Thyroid gland (tissue), 4 donors: ENCODE measurements at regions not wholly inside any gene's neighbourhood (a gene's known extent, or its start where the extent isn't known, plus 50 kb on each side); places are given as distances from the start of the nearest gene placed in this dataset.

ENCODE experiments used
- DNase-seq, 2 donors: peaks; one replicate each; pipeline ENCODE4 v3.0.0-alpha.2; 2019
- H3K27ac ChIP-seq, 3 donors: fragments of 200-600 bp; sonication (generic); 1 replicate in 2 of 3; 2 replicates in 1 of 3; pipeline ENCODE4 v1.5.1; 2016 to 2019; ENCODE audit warnings: mild to moderate bottlenecking in 1 of 3, moderate library complexity in 1 of 3
- H3K27me3 ChIP-seq: fragments of 200-600 bp; sonication (generic); one replicate; pipeline ENCODE4 v1.5.1; 2019
- H3K36me3 ChIP-seq, 2 donors: fragments of 200-600 bp; sonication (generic); one replicate each; pipeline ENCODE4 v1.5.1; 2016 to 2019
- H3K4me1 ChIP-seq, 2 donors: fragments of 200-600 bp; sonication (generic); one replicate each; pipeline ENCODE4 v1.5.1; 2017 to 2019
- H3K4me3 ChIP-seq, 3 donors: fragments of 200-600 bp; sonication (generic); replicated peaks in 1 of 3; 1 replicate in 2 of 3; 2 replicates in 1 of 3; pipeline ENCODE4 v1.5.1; 2016; ENCODE audit warnings: mild to moderate bottlenecking in 1 of 3
- H3K9me3 ChIP-seq: fragments of 200-600 bp; sonication (generic); one replicate; pipeline ENCODE4 v1.5.1; 2017
- POLR2A ChIP-seq, 2 donors: fragments of 450-650 bp; IDR thresholded peaks; one replicate each; pipeline ENCODE4 v1.6.1; 2017; ENCODE audit warnings: antibody characterized with exemption in 2 of 2, mild to moderate bottlenecking in 2 of 2, moderate library complexity in 1 of 2
- WGBS, 2 donors: methylation state at CpG; one replicate each; pipeline ENCODE4 v1.1.5; 2017; 5-methylcytosine and 5-hydroxymethylcytosine counted together
- intact Hi-C: fragments of 100-400 bp; cut with DNase I; formaldehyde crosslinking; loops from one replicate; pipeline ENCODE4 v1.15.1; 2023
- TF ChIP-seq, protein P1 (sequence below), 6 experiments: fragments of 200-600 bp in 3 of 6; fragments of 450-650 bp in 3 of 6; sonication (generic) in 3 of 6; IDR thresholded peaks; one replicate each; pipeline ENCODE4 v1.5.1; 2016 to 2019; ENCODE audit warnings: antibody characterized with exemption in 6 of 6, mild to moderate bottlenecking in 2 of 6, inconsistent platforms in 1 of 6, moderate library complexity in 1 of 6

DNA sequence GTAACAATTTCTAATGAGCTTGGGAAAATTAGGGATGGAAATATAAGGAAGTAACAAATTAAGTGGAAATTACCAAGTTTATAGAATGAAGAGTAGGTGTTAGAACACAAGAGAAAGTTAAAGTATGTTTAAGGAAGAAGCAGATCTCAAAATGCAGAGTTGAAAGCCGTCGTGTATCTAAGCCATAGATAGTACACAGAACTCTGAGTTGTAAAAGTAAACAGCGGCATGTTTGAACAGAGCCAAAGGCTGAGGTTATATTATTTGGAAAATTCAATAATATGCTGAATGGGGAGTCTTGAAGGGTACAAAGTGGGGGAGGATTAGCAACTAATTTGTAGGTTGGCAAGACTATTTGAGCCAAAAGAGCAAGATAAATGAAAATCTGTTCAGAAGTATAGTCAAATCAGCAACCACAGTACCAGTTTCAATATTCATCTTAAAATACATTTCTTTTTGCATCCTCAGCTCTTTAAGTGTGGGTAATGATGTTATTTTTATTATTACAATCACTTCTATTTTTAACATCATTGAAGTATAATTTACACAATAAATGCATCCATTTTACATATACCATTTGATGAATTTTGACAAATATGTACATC, 594.8 kb upstream of the ANO3 start:
- H3K36me3 ChIP-seq: no peaks in the 10 kb centered on the region
- H3K27ac ChIP-seq: no peak overlapping the region
- H3K27me3 ChIP-seq: no peaks in the 10 kb centered on the region
- H3K4me1 ChIP-seq: no peaks in the 10 kb centered on the region
- WGBS, 2 donors: 81 to 84% methylated on average over 3 of the region's 3 CpGs
- intact Hi-C loops: no loop called here
- H3K9me3 ChIP-seq: no peaks in the 10 kb centered on the region
- TF ChIP-seq POLR2A (IDR thresholded peaks at IDR 0.05): no peak
- TF ChIP-seq, protein P1, sequence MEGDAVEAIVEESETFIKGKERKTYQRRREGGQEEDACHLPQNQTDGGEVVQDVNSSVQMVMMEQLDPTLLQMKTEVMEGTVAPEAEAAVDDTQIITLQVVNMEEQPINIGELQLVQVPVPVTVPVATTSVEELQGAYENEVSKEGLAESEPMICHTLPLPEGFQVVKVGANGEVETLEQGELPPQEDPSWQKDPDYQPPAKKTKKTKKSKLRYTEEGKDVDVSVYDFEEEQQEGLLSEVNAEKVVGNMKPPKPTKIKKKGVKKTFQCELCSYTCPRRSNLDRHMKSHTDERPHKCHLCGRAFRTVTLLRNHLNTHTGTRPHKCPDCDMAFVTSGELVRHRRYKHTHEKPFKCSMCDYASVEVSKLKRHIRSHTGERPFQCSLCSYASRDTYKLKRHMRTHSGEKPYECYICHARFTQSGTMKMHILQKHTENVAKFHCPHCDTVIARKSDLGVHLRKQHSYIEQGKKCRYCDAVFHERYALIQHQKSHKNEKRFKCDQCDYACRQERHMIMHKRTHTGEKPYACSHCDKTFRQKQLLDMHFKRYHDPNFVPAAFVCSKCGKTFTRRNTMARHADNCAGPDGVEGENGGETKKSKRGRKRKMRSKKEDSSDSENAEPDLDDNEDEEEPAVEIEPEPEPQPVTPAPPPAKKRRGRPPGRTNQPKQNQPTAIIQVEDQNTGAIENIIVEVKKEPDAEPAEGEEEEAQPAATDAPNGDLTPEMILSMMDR (IDR thresholded peaks at IDR 0.05): no peak
- no peak overlapping the region for H3K4me3 ChIP-seq
- no peak for DNase-seq

DNA sequence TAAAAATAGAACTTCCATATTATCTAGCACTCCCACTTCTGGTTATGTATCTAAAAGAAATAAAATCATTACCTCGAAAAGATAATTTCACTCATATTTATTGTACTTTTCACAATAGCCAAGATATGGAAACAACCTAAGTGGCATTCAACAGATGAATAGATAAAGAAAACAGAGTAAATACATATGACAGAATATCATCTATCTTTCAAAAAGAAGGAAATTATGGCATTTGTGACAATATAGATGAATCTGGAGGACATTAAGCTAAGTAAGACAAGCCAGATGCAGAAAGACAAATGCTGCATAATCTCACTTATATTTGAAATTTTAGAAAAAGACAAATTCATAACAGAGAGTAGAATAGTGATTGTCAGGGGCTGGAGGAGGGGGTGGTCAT, 590.0 kb upstream of the ANO3 start:
- TF ChIP-seq POLR2A (IDR thresholded peaks at IDR 0.05): no peak
- TF ChIP-seq, protein P1 (IDR thresholded peaks at IDR 0.05): no peak
- intact Hi-C loops: no loop called here
- no peaks in the 10 kb centered on the region for H3K27me3 ChIP-seq
- H3K4me1 ChIP-seq: no peaks in the 10 kb centered on the region
- H3K4me3 ChIP-seq: no peak overlapping the region
- DNase-seq: no peak
- 0 to 58% methylated on average over 1 of the region's 1 CpG for WGBS, 2 donors
- no peaks in the 10 kb centered on the region for H3K36me3 ChIP-seq
- H3K27ac ChIP-seq: no peak overlapping the region
- no peaks in the 10 kb centered on the region for H3K9me3 ChIP-seq

DNA sequence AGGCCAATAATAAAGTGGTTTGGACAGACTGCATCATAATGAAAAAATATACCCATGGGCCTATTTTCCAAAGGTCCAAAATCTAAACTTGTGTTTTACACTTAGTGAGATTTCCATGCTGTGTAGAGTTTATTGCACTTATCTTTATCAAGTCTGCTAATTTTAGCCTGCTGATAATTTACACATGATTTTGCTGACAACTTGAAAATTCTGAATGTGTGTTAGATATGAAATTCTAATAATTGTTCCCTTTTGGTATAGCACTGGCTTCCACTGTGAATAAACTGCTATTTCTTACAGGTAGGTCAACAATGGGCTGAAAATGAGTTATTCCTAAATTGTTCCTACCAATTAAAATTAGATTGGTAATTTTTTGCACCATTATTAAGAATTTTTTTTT, 589.1 kb upstream of the ANO3 start:
- Histone ChIP-seq H3K9me3 (no peaks in the 10 kb centered on the region), H3K36me3 (no peaks in the 10 kb centered on the region), H3K4me1 (no peaks in the 10 kb centered on the region), H3K27ac (no peak overlapping the region), H3K27me3 (no peaks in the 10 kb centered on the region), H3K4me3 (no peak overlapping the region)
- TF ChIP-seq POLR2A (IDR thresholded peaks at IDR 0.05): no peak
- TF ChIP-seq, protein P1 (IDR thresholded peaks at IDR 0.05): no peak
- intact Hi-C loops: no loop called here
- DNase-seq: no peak

DNA sequence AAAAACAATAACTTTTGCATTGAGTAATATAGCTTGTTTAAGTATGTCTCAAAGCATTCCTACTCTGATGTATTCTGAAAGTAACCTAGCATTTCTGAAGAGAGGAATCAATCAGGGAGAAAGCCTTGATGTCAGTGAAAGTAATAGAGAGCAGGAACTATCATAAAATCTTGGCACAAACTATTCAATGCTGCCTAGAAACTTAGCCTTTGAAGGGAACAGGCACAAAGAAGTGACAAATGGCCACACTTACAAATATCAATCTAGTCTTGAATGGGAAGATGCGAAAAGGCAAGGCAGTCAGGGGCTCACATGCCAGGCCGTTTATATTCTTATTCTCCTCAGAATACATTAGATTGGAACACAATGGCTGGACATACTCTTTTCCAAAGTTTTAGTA, 576.5 kb upstream of the ANO3 start:
- no peak for TF ChIP-seq POLR2A (IDR thresholded peaks at IDR 0.05)
- TF ChIP-seq, protein P1 (IDR thresholded peaks at IDR 0.05): no peak

DNA sequence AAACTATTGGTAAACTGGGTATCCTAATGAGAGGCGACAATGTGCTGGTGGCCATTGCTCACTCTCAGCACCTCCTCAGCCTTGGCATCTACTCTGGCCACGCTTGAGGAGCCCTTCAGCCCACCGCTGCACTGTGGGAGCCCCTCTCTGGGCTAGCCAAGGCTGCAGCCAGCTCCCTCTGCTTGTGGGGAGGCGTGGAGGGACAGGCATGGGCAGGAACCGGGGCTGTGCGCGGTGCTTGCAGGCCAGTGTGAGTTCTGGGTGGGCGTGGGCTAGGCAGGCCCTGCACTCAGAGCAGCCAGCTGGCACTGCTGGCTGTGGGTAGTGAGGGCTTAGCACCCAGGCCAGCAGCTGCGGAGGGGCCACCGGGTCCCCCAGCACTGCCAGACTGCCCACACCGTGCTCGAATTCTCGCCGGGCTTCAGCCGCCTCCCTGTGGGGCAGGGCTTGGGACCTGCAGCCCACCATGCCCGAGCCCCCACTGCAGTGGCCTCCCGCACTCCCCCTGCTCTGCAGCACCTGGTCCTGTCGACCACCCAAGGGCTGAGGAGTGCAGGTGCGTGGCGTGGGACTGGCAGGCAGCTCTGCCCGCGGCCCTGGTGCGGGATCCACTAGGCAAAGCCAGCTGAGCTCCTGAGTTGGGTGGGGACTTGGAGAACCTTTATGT, 575.9 kb upstream of the ANO3 start:
- intact Hi-C loops: no loop called here
- Histone ChIP-seq H3K36me3 (no peaks in the 10 kb centered on the region), H3K9me3 (no peaks in the 10 kb centered on the region), H3K4me3 (no peak overlapping the region), H3K27me3 (no peaks in the 10 kb centered on the region), H3K4me1 (peaks cover 0 to 9% of the 10 kb centered on the region in 2 donors), H3K27ac (no peak overlapping the region)
- no peak for DNase-seq
- TF ChIP-seq, protein P1 (IDR thresholded peaks at IDR 0.05): no peak
- TF ChIP-seq POLR2A (IDR thresholded peaks at IDR 0.05): no peak
- 92 to 97% methylated on average over 3 to 11 of the region's 23 CpGs for WGBS, 2 donors

More for the DNA sequence above, 576.5 kb upstream of the ANO3 start:
- WGBS, 2 donors: 27 to 47% methylated on average over 2 of the region's 2 CpGs
- Histone ChIP-seq H3K4me3 (no peak overlapping the region), H3K9me3 (no peaks in the 10 kb centered on the region), H3K4me1 (peaks cover 0 to 9% of the 10 kb centered on the region in 2 donors), H3K27me3 (no peaks in the 10 kb centered on the region), H3K27ac (no peak overlapping the region), H3K36me3 (no peaks in the 10 kb centered on the region)
- intact Hi-C loops: no loop called here
- no peak for DNase-seq
